ENCODE measurements at regions not wholly inside any gene's neighbourhood (a gene's known extent, or its start where the extent isn't known, plus 50 kb on each side); places are given as distances from the start of the nearest gene placed in this dataset.

GRCh38 chr10:88023676-88024075 lies 160.3 kb downstream of the PTEN start:
- no peak for DNase-seq (ENCODE audit: low read depth)

- no peak for DNase-seq (ENCODE audit: low read depth)
Measured at GRCh38 chr10:88026031-88026430, 162.6 kb downstream of the PTEN start.

GRCh38 chr10:88027570-88027969 lies 164.1 kb downstream of the PTEN start:
- DNase-seq (ENCODE audit: low read depth): no peak

GRCh38 chr10:88028072-88028471 lies 164.6 kb downstream of the PTEN start:
- DNase-seq (ENCODE audit: low read depth): no peak

GRCh38 chr10:88028654-88029053 lies 165.2 kb downstream of the PTEN start:
- DNase-seq (ENCODE audit: low read depth): no peak

GRCh38 chr10:88032566-88032965 lies 169.1 kb downstream of the PTEN start:
- DNase-seq (ENCODE audit: low read depth): peak; percentile 49

- DNase-seq (ENCODE audit: low read depth): no peak
Measured at GRCh38 chr10:88033385-88033784, 170.0 kb downstream of the PTEN start.

- DNase-seq (ENCODE audit: low read depth): no peak
Measured at GRCh38 chr10:88033793-88034192, 170.4 kb downstream of the PTEN start.

- no peak for DNase-seq (ENCODE audit: low read depth)
Measured at GRCh38 chr10:88036126-88036525, 172.7 kb downstream of the PTEN start.

- DNase-seq (ENCODE audit: low read depth): no peak
Measured at GRCh38 chr10:88037623-88038022, 174.2 kb downstream of the PTEN start.

- peak; percentile 48 for DNase-seq (ENCODE audit: low read depth)
Measured at GRCh38 chr10:88038268-88038667, 174.8 kb downstream of the PTEN start.

- DNase-seq (ENCODE audit: low read depth): no peak
Measured at GRCh38 chr10:88039496-88040200, 176.2 kb downstream of the PTEN start.

GRCh38 chr10:88041243-88042159 lies 178.1 kb downstream of the PTEN start:
- no peak for DNase-seq (ENCODE audit: low read depth)

GRCh38 chr10:88042160-88043100 lies 179.0 kb downstream of the PTEN start:
- peak; percentile 64 for DNase-seq (ENCODE audit: low read depth)

GRCh38 chr10:88045096-88045495 lies 181.7 kb downstream of the PTEN start:
- no peak for DNase-seq (ENCODE audit: low read depth)

- no peak for DNase-seq (ENCODE audit: low read depth)
Measured at GRCh38 chr10:88045656-88046415, 182.4 kb downstream of the PTEN start.

- no peak for DNase-seq (ENCODE audit: low read depth)
Measured at GRCh38 chr10:88047579-88047978, 184.2 kb downstream of the PTEN start.

GRCh38 chr10:88048312-88048711 lies 184.9 kb downstream of the PTEN start:
- DNase-seq (ENCODE audit: low read depth): no peak

- no peak for DNase-seq (ENCODE audit: low read depth)
Measured at GRCh38 chr10:88049204-88049603, 185.8 kb downstream of the PTEN start.

- no peak for DNase-seq (ENCODE audit: low read depth)
Measured at GRCh38 chr10:88057720-88058119, 194.3 kb downstream of the PTEN start.

- DNase-seq (ENCODE audit: low read depth): no peak
Measured at GRCh38 chr10:88058750-88059149, 195.3 kb downstream of the PTEN start.

All from fibroblast of the conjunctiva (primary cell).